K562 (cell line): ENCODE measurements at regions not wholly inside any gene's neighbourhood (a gene's known extent, or its start where the extent isn't known, plus 50 kb on each side); places are given as distances from the start of the nearest gene placed in this dataset.

Experiments
- ATAC-seq: fragments of 200-7000 bp; cut with Tn5 transposase; 3 replicates; pipeline ENCODE4 v1.9.1; 2020; ENCODE audit warnings: moderate library complexity
- BruUV-seq: library from RNA; stranded (reverse); fragments of 400-500 nt; replicated peaks from 2 replicates; lab custom pipeline; 2021; lab: Mats Ljungman, UMichigan
- CTCF ChIA-PET: fragments of 300-600 bp; formaldehyde crosslinking; extraction: SDS; loops from one replicate; lab custom pipeline; 2021; ENCODE audit warnings: low intra/inter-chr PET ratio; lab: Yijun Ruan, JAX
- POLR2A ChIA-PET: fragments of 300-600, 350-650 bp; sonication (Branson Sonifier 250); formaldehyde crosslinking; extraction: SDS; loops from one replicate; lab custom pipeline; 2021; ENCODE audit warnings: antibody characterized with exemption, inconsistent platforms; lab: Yijun Ruan, JAX
- DNase-seq, 4 experiments: peaks; one replicate each; pipeline versions ENCODE4 v3.0.0 to v3.0.0-alpha.2; 2011 to 2018; ENCODE audit warnings: low spot score in 3 of 4, mixed read lengths in 3 of 4; ENCODE audit errors: extremely low read depth in 1 of 4
- FAIRE-seq: peaks from 2 replicates; lab custom pipeline; 2011; peaks lifted over from hg19 to GRCh38; lab: Jason Lieb, UNC
- H2AFZ ChIP-seq: 2 replicates; pipeline ENCODE4 v1.6.0; 2011; ENCODE audit warnings: low read depth, low read length, control low read depth, inconsistent platforms
- H3K27ac ChIP-seq: fragments of 200-600 bp; 3 replicates; pipeline ENCODE4 v1.8.0; 2011; ENCODE audit warnings: low read depth, mild to moderate bottlenecking, control low read depth, inconsistent platforms, low read length, moderate library complexity, mixed read lengths; ENCODE audit errors: extremely low read depth
- H3K27me3 ChIP-seq, 2 experiments: fragments of 300-600 bp in 1 of 2; 2 replicates in 1 of 2; 3 replicates in 1 of 2; pipeline versions ENCODE4 v1.6.0 to v1.8.0; 2011; ENCODE audit warnings: inconsistent platforms in 2 of 2, low read length in 2 of 2, mild to moderate bottlenecking in 1 of 2, mixed read lengths in 1 of 2, moderate library complexity in 1 of 2; ENCODE audit not compliant: control insufficient read depth in 2 of 2, insufficient read depth in 2 of 2
- H3K36me3 ChIP-seq: fragments of 300-600 bp; 3 replicates; pipeline ENCODE4 v1.8.0; 2011; ENCODE audit warnings: mild to moderate bottlenecking, low read length, inconsistent platforms; ENCODE audit not compliant: control insufficient read depth, insufficient read depth
- H3K4me1 ChIP-seq, 2 experiments: fragments of 200-600 bp in 1 of 2; replicated peaks in 1 of 2; 2 replicates in 1 of 2; 3 replicates in 1 of 2; pipeline versions ENCODE4 v1.5.1 to v1.8.0; 2011; ENCODE audit warnings: inconsistent platforms in 2 of 2, low read length in 2 of 2, mild to moderate bottlenecking in 1 of 2, mixed read lengths in 1 of 2, moderate library complexity in 1 of 2; ENCODE audit not compliant: control insufficient read depth in 2 of 2, insufficient read depth in 2 of 2
- H3K4me2 ChIP-seq: 2 replicates; pipeline ENCODE4 v1.6.1; 2011; ENCODE audit warnings: low read length, control low read depth, inconsistent platforms, mixed read lengths; ENCODE audit not compliant: insufficient read depth
- H3K4me3 ChIP-seq: fragments of 200-600 bp; sonication (generic), shearing (Covaris generic); 2 replicates; pipeline ENCODE4 v1.5.1; 2016; ENCODE audit warnings: control low read depth, inconsistent platforms
- H3K79me2 ChIP-seq: fragments of 200-600 bp; 3 replicates; pipeline ENCODE4 v1.8.0; 2011; ENCODE audit warnings: low read length, inconsistent platforms; ENCODE audit not compliant: control insufficient read depth, insufficient read depth
- H3K9ac ChIP-seq, 2 experiments: 2 replicates each; pipeline versions ENCODE4 v1.6.0 to v1.6.1; 2011; ENCODE audit warnings: low read depth in 2 of 2, low read length in 2 of 2, control low read depth in 1 of 2, inconsistent platforms in 1 of 2, mild to moderate bottlenecking in 1 of 2, mixed read lengths in 1 of 2; ENCODE audit not compliant: insufficient read depth in 1 of 2
- H3K9me1 ChIP-seq: one replicate; pipeline ENCODE4 v1.6.0; 2011; ENCODE audit warnings: inconsistent platforms, mild to moderate bottlenecking, low read length, moderate library complexity; ENCODE audit not compliant: control insufficient read depth, insufficient read depth
- H3K9me3 ChIP-seq: replicated peaks from 2 replicates; pipeline ENCODE4 v1.5.1; 2011; ENCODE audit warnings: low read depth, low read length, inconsistent platforms; ENCODE audit not compliant: control insufficient read depth, insufficient read depth
- H4K20me1 ChIP-seq: replicated peaks from 2 replicates; pipeline ENCODE4 v1.6.1; 2011; ENCODE audit warnings: low read length, inconsistent platforms, mixed read lengths; ENCODE audit not compliant: control insufficient read depth, insufficient read depth
- ASH1L ChIP-seq: fragments of 450-650 bp; IDR thresholded peaks from 2 replicates; pipeline ENCODE4 v1.6.1; 2018; ENCODE audit warnings: borderline replicate concordance, mild to moderate bottlenecking, low read depth; ENCODE audit not compliant: partially characterized antibody
- GATA2 ChIP-seq: sonication (generic); formaldehyde crosslinking; IDR thresholded peaks from 2 replicates; pipeline ENCODE4 v1.4.0; 2020; ENCODE audit warnings: mild to moderate bottlenecking, missing genetic modification reagents
- GTF2E2 ChIP-seq: fragments of 200-800 bp; sonication (Bioruptor generic); IDR thresholded peaks from 2 replicates; pipeline ENCODE4 v1.6.1; 2016; ENCODE audit warnings: missing genetic modification characterization, missing compliant biosample characterization
- KLF16 ChIP-seq: IDR thresholded peaks from 2 replicates; pipeline ENCODE4 v1.6.1; 2016; ENCODE audit warnings: antibody characterized with exemption
- LEF1 ChIP-seq: fragments of 450-650 bp; IDR thresholded peaks from 2 replicates; pipeline ENCODE4 v1.6.1; 2016; ENCODE audit warnings: mild to moderate bottlenecking
- MXI1 ChIP-seq: IDR thresholded peaks from 2 replicates; pipeline ENCODE4 v1.6.1; 2011; ENCODE audit warnings: low read depth, mild to moderate bottlenecking, improper control_type of control experiment, low read length
- NCOA6 ChIP-seq: fragments of 450-650 bp; IDR thresholded peaks from 2 replicates; pipeline ENCODE4 v1.6.1; 2017; ENCODE audit warnings: mild to moderate bottlenecking
- NFIX ChIP-seq: fragments of 250-450 bp; sonication (Bioruptor Pico); IDR thresholded peaks from 2 replicates; pipeline ENCODE4 v1.4.0; 2020; ENCODE audit warnings: low read depth, mild to moderate bottlenecking, moderate library complexity
- NKRF ChIP-seq: fragments of 450-650 bp; IDR thresholded peaks from 2 replicates; pipeline ENCODE4 v1.6.1; 2016; ENCODE audit warnings: borderline replicate concordance
- PHF20 ChIP-seq: fragments of 450-650 bp; IDR thresholded peaks from 2 replicates; pipeline ENCODE4 v1.6.1; 2018; ENCODE audit not compliant: partially characterized antibody
- TEAD2 ChIP-seq: fragments of 450-650 bp; IDR thresholded peaks from 2 replicates; pipeline ENCODE4 v1.6.1; 2016; ENCODE audit warnings: missing genetic modification characterization, control low read depth, missing compliant biosample characterization
- YY1 ChIP-seq, 3 experiments: IDR thresholded peaks; 2 replicates each; pipeline ENCODE4 v1.6.1; 2011; ENCODE audit warnings: low read length in 2 of 3, mild to moderate bottlenecking in 2 of 3, moderate library complexity in 2 of 3, borderline replicate concordance in 1 of 3, control low read depth in 1 of 3, low read depth in 1 of 3; ENCODE audit not compliant: insufficient read depth in 3 of 3, insufficient replicate concordance in 2 of 3, control insufficient read depth in 1 of 3, insufficient read length in 1 of 3; ENCODE audit errors: extremely low read depth in 1 of 3
- ZBTB33 ChIP-seq: sonication (generic); formaldehyde crosslinking; IDR thresholded peaks from 2 replicates; pipeline ENCODE4 v1.8.1; 2023; ENCODE audit warnings: mild to moderate bottlenecking, missing genetic modification reagents
- ZBTB34 ChIP-seq: fragments of 250-450 bp; sonication (Bioruptor Pico); IDR thresholded peaks from 2 replicates; pipeline ENCODE4 v1.8.0; 2021; ENCODE audit warnings: mild to moderate bottlenecking, moderate library complexity
- ZC3H4 ChIP-seq: sonication (generic); formaldehyde crosslinking; IDR thresholded peaks from 2 replicates; pipeline ENCODE4 v1.9.0; 2021; ENCODE audit warnings: missing genetic modification reagents, borderline replicate concordance
- ZNF644 ChIP-seq: fragments of 200-800 bp; sonication (Bioruptor generic); IDR thresholded peaks from 2 replicates; pipeline ENCODE4 v1.6.1; 2016; ENCODE audit warnings: low read depth, missing genetic modification characterization, missing compliant biosample characterization
- WGBS: fragments of 100-300 bp; shearing (Covaris generic); methylation state at CpG from one replicate; pipeline ENCODE4 v1.1.6; 2016; ENCODE audit warnings: low coverage, mixed read lengths; ENCODE audit not compliant: insufficient coverage; ENCODE audit errors: missing lambda C conversion rate; 5-methylcytosine and 5-hydroxymethylcytosine counted together
- in situ Hi-C: fragments of 300-500 bp; cut with MboI; formaldehyde crosslinking; loops from 4 replicates; pipeline ENCODE4 v1.15.0; 2018; ENCODE audit warnings: inconsistent platforms, mixed read lengths
- intact Hi-C: fragments of 100-400 bp; cut with micrococcal nuclease; formaldehyde crosslinking; loops from 2 replicates; pipeline ENCODE4 v1.14.2; 2022

DNA sequence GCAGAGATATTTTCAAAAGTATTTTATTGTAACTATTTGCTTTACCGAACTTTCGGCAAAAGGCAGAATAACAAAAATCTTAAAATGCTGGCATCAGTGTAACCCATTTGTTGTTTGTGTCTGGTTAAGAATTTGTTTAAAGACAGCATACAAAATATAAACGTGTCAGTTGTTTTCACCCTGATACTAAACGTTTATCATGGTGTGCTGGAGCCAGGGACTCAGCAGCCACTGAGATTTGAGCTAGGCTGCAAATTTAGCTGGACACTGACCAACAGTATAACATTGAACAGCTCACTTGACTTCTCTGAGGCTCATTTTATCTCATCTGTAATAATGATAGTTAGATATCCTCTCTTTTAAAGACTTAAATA is 183.7 kb downstream of the TMTC3 start (continued):
- no peak for TF ChIP-seq ASH1L
- no peak for TF ChIP-seq GTF2E2 (tag)
- TF ChIP-seq ZBTB34 = no peak

DNA sequence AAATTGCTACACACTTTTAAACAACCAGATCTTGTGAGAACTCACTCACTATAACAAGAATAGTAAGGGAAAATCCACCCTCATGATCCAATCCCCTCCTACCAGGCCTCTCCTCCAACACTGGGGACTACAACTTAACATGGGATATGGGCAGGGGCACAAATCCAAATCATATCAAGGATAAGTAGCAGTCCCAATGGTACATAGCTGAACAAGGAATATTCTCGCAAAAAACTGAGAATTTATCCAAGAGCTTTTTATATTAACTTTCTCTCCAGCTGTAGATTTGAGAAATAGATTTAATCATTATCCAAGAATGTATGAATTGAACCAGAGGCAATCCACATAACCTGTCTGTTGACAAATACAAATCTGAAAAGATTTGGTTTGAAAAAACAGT is 185.2 kb downstream of the TMTC3 start:
- Histone ChIP-seq H3K4me2 (no peak overlapping the region), H3K9me1 (no peaks in the 10 kb centered on the region), H3K36me3 (no peaks in the 10 kb centered on the region), H3K27ac (no peak overlapping the region), H4K20me1 (no peaks in the 10 kb centered on the region), H2AFZ (no peak overlapping the region), H3K27me3 (no peaks in the 10 kb centered on the region), H3K9ac (no peak overlapping the region), H3K79me2 (no peaks in the 10 kb centered on the region), H3K4me1 (no peaks in the 10 kb centered on the region), H3K9me3 (no peaks in the 10 kb centered on the region), H3K4me3 (no peak overlapping the region)
- BruUV-seq = no TSS peak
- in situ Hi-C loops (no loop called here), intact Hi-C loops (no loop called here)
- POLR2A ChIA-PET = no interaction called here
- FAIRE-seq (no peak), ATAC-seq (no peak), DNase-seq (no peak)
- no peak for TF ChIP-seq NKRF
- no peak for TF ChIP-seq ZBTB33
- no peak for TF ChIP-seq NCOA6
- no peak for TF ChIP-seq ZC3H4 (CRISPR knock-in tag)
- TF ChIP-seq YY1 (IDR thresholded peaks at IDR 0.05; ENCODE audit: borderline replicate concordance in 1 of 3, control insufficient read depth in 1 of 3, extremely low read depth in 1 of 3, insufficient read depth in 3 of 3, insufficient read length in 1 of 3, insufficient replicate concordance in 2 of 3, low read depth in 1 of 3, low read length in 2 of 3) = no peak
- no peak for TF ChIP-seq ZNF644
- no peak for TF ChIP-seq LEF1
- no peak for TF ChIP-seq MXI1
- no peak for TF ChIP-seq TEAD2 (tag)
- no peak for TF ChIP-seq PHF20
- TF ChIP-seq KLF16 = no peak
- no peak for TF ChIP-seq NFIX (CRISPR knock-in tag)
- no peak for TF ChIP-seq GATA2 (CRISPR knock-in tag)
- CTCF ChIA-PET = no interaction called here
- WGBS = 14% methylated on average over 1 of the region's 1 CpG
